IPS-15b (cell line): ENCODE measurements at regions not wholly inside any gene's neighbourhood (a gene's known extent, or its start where the extent isn't known, plus 50 kb on each side); places are given as distances from the start of the nearest gene placed in this dataset.

Experiments
- H3K27me3 ChIP-seq: one replicate; pipeline ENCODE4 v1.6.1; 2013; ENCODE audit warnings: low read length; ENCODE audit not compliant: control insufficient read depth, insufficient read depth
- H3K36me3 ChIP-seq: one replicate; pipeline ENCODE4 v1.6.1; 2013; ENCODE audit warnings: low read length; ENCODE audit not compliant: control insufficient read depth, insufficient read depth
- H3K4me1 ChIP-seq: one replicate; pipeline ENCODE4 v1.6.1; 2013; ENCODE audit warnings: mild to moderate bottlenecking, low read length; ENCODE audit not compliant: control insufficient read depth, insufficient read depth
- H3K4me3 ChIP-seq: one replicate; pipeline ENCODE4 v1.5.1; 2013; ENCODE audit warnings: low read depth, low read length
- H3K9ac ChIP-seq: one replicate; pipeline ENCODE4 v1.6.1; 2013; ENCODE audit warnings: low read depth, mild to moderate bottlenecking, low read length
- H3K9me3 ChIP-seq: one replicate; pipeline ENCODE4 v1.6.1; 2013; ENCODE audit warnings: mild to moderate bottlenecking, low read length; ENCODE audit not compliant: control insufficient read depth, insufficient read depth

- Histone ChIP-seq H3K4me3 (no peak overlapping the region), H3K27me3 (no peaks in the 10 kb centered on the region), H3K4me1 (no peaks in the 10 kb centered on the region), H3K36me3 (no peaks in the 10 kb centered on the region), H3K9me3 (no peaks in the 10 kb centered on the region), H3K9ac (no peak overlapping the region)
These were observed 147.9 kb downstream of the PTGER3 start for GRCh38 chr1:70899735-70900134.

GRCh38 chr1:70902211-70902610 is 145.4 kb downstream of the PTGER3 start:
- H3K4me3 ChIP-seq = no peak overlapping the region
- H3K27me3 ChIP-seq = no peaks in the 10 kb centered on the region
- no peaks in the 10 kb centered on the region for H3K36me3 ChIP-seq
- no peak overlapping the region for H3K9ac ChIP-seq
- H3K9me3 ChIP-seq = no peaks in the 10 kb centered on the region
- H3K4me1 ChIP-seq = no peaks in the 10 kb centered on the region

- Histone ChIP-seq H3K4me3 (no peak overlapping the region), H3K36me3 (no peaks in the 10 kb centered on the region), H3K9ac (no peak overlapping the region), H3K27me3 (no peaks in the 10 kb centered on the region), H3K4me1 (no peaks in the 10 kb centered on the region), H3K9me3 (no peaks in the 10 kb centered on the region)
These were observed 140.8 kb downstream of the PTGER3 start for GRCh38 chr1:70906800-70907199.

- Histone ChIP-seq H3K4me3 (no peak overlapping the region), H3K27me3 (no peaks in the 10 kb centered on the region), H3K9ac (no peak overlapping the region), H3K9me3 (no peaks in the 10 kb centered on the region), H3K4me1 (no peaks in the 10 kb centered on the region), H3K36me3 (no peaks in the 10 kb centered on the region)
These were observed 139.9 kb downstream of the PTGER3 start for GRCh38 chr1:70907563-70908310.

- Histone ChIP-seq H3K36me3 (no peaks in the 10 kb centered on the region), H3K4me1 (no peaks in the 10 kb centered on the region), H3K27me3 (no peaks in the 10 kb centered on the region), H3K4me3 (no peak overlapping the region), H3K9ac (no peak overlapping the region), H3K9me3 (no peaks in the 10 kb centered on the region)
These were observed 138.3 kb downstream of the PTGER3 start for GRCh38 chr1:70909262-70909822.

- no peak overlapping the region for H3K4me3 ChIP-seq
- no peaks in the 10 kb centered on the region for H3K27me3 ChIP-seq
- no peaks in the 10 kb centered on the region for H3K36me3 ChIP-seq
- no peaks in the 10 kb centered on the region for H3K9me3 ChIP-seq
- no peaks in the 10 kb centered on the region for H3K4me1 ChIP-seq
- H3K9ac ChIP-seq = no peak overlapping the region
These were observed 137.6 kb downstream of the PTGER3 start for GRCh38 chr1:70910013-70910412.

GRCh38 chr1:70911861-70912260 is 135.8 kb downstream of the PTGER3 start:
- no peaks in the 10 kb centered on the region for H3K36me3 ChIP-seq
- H3K4me1 ChIP-seq = no peaks in the 10 kb centered on the region
- H3K9me3 ChIP-seq = no peaks in the 10 kb centered on the region
- no peak overlapping the region for H3K9ac ChIP-seq
- no peak overlapping the region for H3K4me3 ChIP-seq
- no peaks in the 10 kb centered on the region for H3K27me3 ChIP-seq

- Histone ChIP-seq H3K4me1 (no peaks in the 10 kb centered on the region), H3K9me3 (no peaks in the 10 kb centered on the region), H3K4me3 (no peak overlapping the region), H3K9ac (no peak overlapping the region), H3K27me3 (no peaks in the 10 kb centered on the region), H3K36me3 (no peaks in the 10 kb centered on the region)
These were observed 133.4 kb downstream of the PTGER3 start for GRCh38 chr1:70914224-70914623.

- Histone ChIP-seq H3K4me3 (no peak overlapping the region), H3K36me3 (no peaks in the 10 kb centered on the region), H3K9me3 (no peaks in the 10 kb centered on the region), H3K27me3 (no peaks in the 10 kb centered on the region), H3K4me1 (no peaks in the 10 kb centered on the region), H3K9ac (no peak overlapping the region)
These were observed 132.2 kb downstream of the PTGER3 start for GRCh38 chr1:70915258-70916033.

- Histone ChIP-seq H3K4me3 (no peak overlapping the region), H3K27me3 (no peaks in the 10 kb centered on the region), H3K4me1 (no peaks in the 10 kb centered on the region), H3K36me3 (no peaks in the 10 kb centered on the region), H3K9me3 (no peaks in the 10 kb centered on the region), H3K9ac (no peak overlapping the region)
These were observed 131.6 kb downstream of the PTGER3 start for GRCh38 chr1:70916034-70916427.

- Histone ChIP-seq H3K9ac (no peak overlapping the region), H3K36me3 (no peaks in the 10 kb centered on the region), H3K27me3 (no peaks in the 10 kb centered on the region), H3K4me1 (no peaks in the 10 kb centered on the region), H3K9me3 (peaks cover 11% of the 10 kb centered on the region), H3K4me3 (no peak overlapping the region)
These were observed 127.8 kb downstream of the PTGER3 start for GRCh38 chr1:70919706-70920323.
